Heart left ventricle (tissue), 16 donors: ENCODE measurements at regions not wholly inside any gene's neighbourhood (a gene's known extent, or its start where the extent isn't known, plus 50 kb on each side); places are given as distances from the start of the nearest gene placed in this dataset.

Experiments used
- ATAC-seq, 4 donors: fragments of 200-7000 bp; cut with Tn5 transposase; one replicate each; pipeline ENCODE4 v1.9.1; 2020 to 2022; ENCODE audit warnings: moderate library complexity in 4 of 4, mild to moderate bottlenecking in 3 of 4, moderate number of reproducible peaks in 1 of 4
- DNase-seq, 5 donors: peaks; one replicate each; pipeline ENCODE4 v3.0.0-alpha.2; 2020
- H3K27ac ChIP-seq, 12 donors: fragments of 200-600 bp; sonication (generic) in 4 of 12; one replicate each; pipeline versions ENCODE4 v1.5.0 to v1.8.0; 2016 to 2022; ENCODE audit warnings: mild to moderate bottlenecking in 2 of 12
- H3K27me3 ChIP-seq, 9 donors: fragments of 200-600 bp; sonication (generic) in 2 of 9; one replicate each; pipeline versions ENCODE4 v1.5.1 to v1.8.0; 2016 to 2022; ENCODE audit warnings: mild to moderate bottlenecking in 3 of 9
- H3K36me3 ChIP-seq, 9 donors: fragments of 200-600 bp; sonication (generic) in 2 of 9; one replicate each; pipeline versions ENCODE4 v1.5.0 to v1.8.0; 2018 to 2022; ENCODE audit warnings: mild to moderate bottlenecking in 2 of 9
- H3K4me1 ChIP-seq, 12 donors: fragments of 200-600 bp; sonication (generic) in 4 of 12; one replicate each; pipeline versions ENCODE4 v1.5.0 to v1.8.0; 2016 to 2022; ENCODE audit warnings: mild to moderate bottlenecking in 3 of 12
- H3K4me3 ChIP-seq, 12 donors: fragments of 200-600 bp; sonication (generic) in 4 of 12; one replicate each; pipeline versions ENCODE4 v1.5.0 to v1.8.0; 2017 to 2022; ENCODE audit warnings: mild to moderate bottlenecking in 9 of 12, moderate library complexity in 4 of 12
- H3K9me3 ChIP-seq, 12 donors: fragments of 200-600 bp; sonication (generic) in 4 of 12; one replicate each; pipeline versions ENCODE4 v1.5.0 to v1.8.0; 2016 to 2022; ENCODE audit warnings: mild to moderate bottlenecking in 1 of 12
- POLR2A ChIP-seq, 2 donors: fragments of 450-650 bp; IDR thresholded peaks; one replicate each; pipeline ENCODE4 v1.6.1; 2017; ENCODE audit warnings: antibody characterized with exemption in 2 of 2, mild to moderate bottlenecking in 2 of 2, moderate library complexity in 2 of 2
- WGBS, 4 donors: extraction: QIAGEN DNeasy Blood & Tissue Kit in 2 of 4; methylation state at CpG; one replicate each; pipeline versions ENCODE4 v1.1.5 to v1.1.7; 2013 to 2018; 5-methylcytosine and 5-hydroxymethylcytosine counted together
- intact Hi-C, 10 donors: fragments of 100-400 bp; cut with DNase I; formaldehyde crosslinking; loops; one replicate each; pipeline versions ENCODE4 v1.11.1 to v1.14.2; 2022
- TF ChIP-seq, protein P1 (sequence below), 12 donors: fragments of 200-600 bp; sonication (generic) in 4 of 12; IDR thresholded peaks; one replicate each; pipeline versions ENCODE4 v1.5.0 to v1.8.0; 2018 to 2022; ENCODE audit warnings: antibody characterized with exemption in 12 of 12, mild to moderate bottlenecking in 5 of 12
- donor health status: ischemic (EF 13 %, LVEDD 7.1; RV severe dilation, severe dysfunction).
- donor health status: healthy with polysubstance abuse.
- donor health status: DM: no; HTN: yes; CAD: no.
- donor health status: DM: no; HTN: no; CAD: no.
- donor health status: ischemic (EF 25% LVEDD 6.9; RV normal size, moderate dysfunction).
- donor health status: ischemic (EF 25% LVEDD 5.7; RV mildly dilated, moderate dysfunction).
- donor health status: healthy.
- donor health status: DM: yes; HTN: yes; CAD: no.
- donor health status: ischemic (EF 35%, LVEDD 5.7; RV mildly dilated, moderate dysfunction).
- donor health status: nonischemic (EF 11% LVEDD 7.7; RV severe dilation, severe dysfunction).
- donor health status: DM: yes; HTN: yes; CAD: no.
- donor health status: PGD.
- donor health status: ischemic (EF 29% LVEDD 5.4; RV normal size, mild dysfunction).
- donor health status: nonischemic (EF 23%, LVEDD 6.1; RV moderate dilation, normal function).

DNA sequence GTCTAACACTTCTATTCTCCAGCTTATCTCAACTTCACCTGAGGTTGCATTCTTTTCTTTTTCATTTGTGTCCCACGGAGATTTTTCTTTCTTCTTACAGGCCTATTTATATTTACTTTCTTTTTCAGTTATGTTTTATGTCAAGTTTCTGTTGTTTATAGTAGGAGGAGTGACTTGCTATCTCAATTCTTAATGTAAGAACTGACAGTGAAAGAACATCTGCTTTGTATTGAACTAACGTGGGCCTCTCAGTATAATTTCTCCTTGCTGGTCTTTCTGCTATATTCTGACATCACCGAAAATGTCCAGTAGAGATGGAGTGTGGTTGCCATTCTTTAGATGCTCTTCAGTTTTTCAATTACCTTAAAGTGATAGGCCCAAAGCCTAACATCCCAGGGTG lies 521.7 kb downstream of the EPM2A start:
- H3K4me1 ChIP-seq, result no peaks in the 10 kb centered on the region
- intact Hi-C loops, result loop anchor here (1.0 to 10.0 kb wide), 9 partner anchors 179 to 631 kb away; no protein-coding TSS in a partner anchor
- WGBS, 4 donors, result 69 to 80% (median 74%) methylated on average over 3 of the region's 3 CpGs
- H3K36me3 ChIP-seq, result no peaks in the 10 kb centered on the region
- no peak overlapping the region for H3K4me3 ChIP-seq
- no peaks in the 10 kb centered on the region for H3K27me3 ChIP-seq
- TF ChIP-seq POLR2A (IDR thresholded peaks at IDR 0.05), result no peak
- TF ChIP-seq, protein P1, sequence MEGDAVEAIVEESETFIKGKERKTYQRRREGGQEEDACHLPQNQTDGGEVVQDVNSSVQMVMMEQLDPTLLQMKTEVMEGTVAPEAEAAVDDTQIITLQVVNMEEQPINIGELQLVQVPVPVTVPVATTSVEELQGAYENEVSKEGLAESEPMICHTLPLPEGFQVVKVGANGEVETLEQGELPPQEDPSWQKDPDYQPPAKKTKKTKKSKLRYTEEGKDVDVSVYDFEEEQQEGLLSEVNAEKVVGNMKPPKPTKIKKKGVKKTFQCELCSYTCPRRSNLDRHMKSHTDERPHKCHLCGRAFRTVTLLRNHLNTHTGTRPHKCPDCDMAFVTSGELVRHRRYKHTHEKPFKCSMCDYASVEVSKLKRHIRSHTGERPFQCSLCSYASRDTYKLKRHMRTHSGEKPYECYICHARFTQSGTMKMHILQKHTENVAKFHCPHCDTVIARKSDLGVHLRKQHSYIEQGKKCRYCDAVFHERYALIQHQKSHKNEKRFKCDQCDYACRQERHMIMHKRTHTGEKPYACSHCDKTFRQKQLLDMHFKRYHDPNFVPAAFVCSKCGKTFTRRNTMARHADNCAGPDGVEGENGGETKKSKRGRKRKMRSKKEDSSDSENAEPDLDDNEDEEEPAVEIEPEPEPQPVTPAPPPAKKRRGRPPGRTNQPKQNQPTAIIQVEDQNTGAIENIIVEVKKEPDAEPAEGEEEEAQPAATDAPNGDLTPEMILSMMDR (IDR thresholded peaks at IDR 0.05), result no peak
- H3K9me3 ChIP-seq, result no peaks in the 10 kb centered on the region
- no peak for ATAC-seq
- no peak overlapping the region for H3K27ac ChIP-seq
- DNase-seq, result no peak

DNA sequence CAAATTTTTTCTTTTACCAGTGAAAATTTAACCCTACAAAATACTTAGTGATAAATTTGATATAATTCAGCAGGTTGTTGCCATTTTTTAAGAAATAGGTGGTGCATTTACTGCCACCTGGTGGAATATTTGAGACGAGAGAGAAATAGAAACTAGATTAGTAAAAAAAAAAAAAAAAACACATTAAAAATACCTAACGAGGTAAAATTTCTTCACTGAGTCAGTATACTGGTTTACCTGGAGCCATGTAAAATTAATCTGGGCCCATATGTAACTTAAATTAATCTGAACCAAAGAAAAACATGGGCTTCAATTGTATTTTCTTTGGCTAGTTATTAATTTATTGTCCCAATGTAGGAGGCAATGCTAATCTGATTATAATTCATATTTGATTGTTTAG lies 520.8 kb downstream of the EPM2A start:
- H3K36me3 ChIP-seq, result no peaks in the 10 kb centered on the region
- DNase-seq (no peak), ATAC-seq (no peak)
- no peaks in the 10 kb centered on the region for H3K27me3 ChIP-seq
- H3K4me1 ChIP-seq, result no peaks in the 10 kb centered on the region
- H3K9me3 ChIP-seq, result no peaks in the 10 kb centered on the region
- no peak overlapping the region for H3K27ac ChIP-seq
- 2 to 7% (median 4%) methylated on average over 2 of the region's 2 CpGs for WGBS, 4 donors
- no peak for TF ChIP-seq POLR2A (IDR thresholded peaks at IDR 0.05)
- TF ChIP-seq, protein P1 (IDR thresholded peaks at IDR 0.05), result peak; percentile 40 to 72 (median 59)
- intact Hi-C loops, result loop anchor here (1.0 to 10.0 kb wide), 9 partner anchors 180 to 632 kb away; no protein-coding TSS in a partner anchor
- H3K4me3 ChIP-seq, result peak overlapping the region in 1 of 12 donors; percentile 17

DNA sequence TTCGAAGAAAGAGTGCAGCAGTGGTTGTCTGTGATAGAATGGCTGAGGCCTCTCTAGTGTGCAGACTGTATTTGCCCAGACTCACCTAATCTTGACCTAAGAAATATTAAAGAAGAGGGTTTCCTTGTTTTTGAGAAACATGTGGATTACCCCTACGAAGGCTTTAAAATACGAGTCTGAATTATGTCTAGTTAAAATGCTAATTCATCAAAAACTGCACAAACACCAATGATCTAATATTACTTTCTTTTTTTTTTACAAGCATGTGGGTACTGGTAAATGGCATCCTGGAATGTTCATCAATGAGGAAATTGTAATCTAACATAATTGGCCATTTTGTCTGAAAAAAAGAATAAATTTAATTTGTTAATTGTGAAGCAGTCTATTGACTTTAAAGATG lies 510.9 kb downstream of the EPM2A start:
- no peak overlapping the region for H3K4me3 ChIP-seq
- no peaks in the 10 kb centered on the region for H3K27me3 ChIP-seq
- no peaks in the 10 kb centered on the region for H3K4me1 ChIP-seq
- WGBS, 4 donors, result 83 to 91% (median 87%) methylated on average over 3 of the region's 3 CpGs
- H3K27ac ChIP-seq, result no peak overlapping the region
- H3K36me3 ChIP-seq, result no peaks in the 10 kb centered on the region
- H3K9me3 ChIP-seq, result no peaks in the 10 kb centered on the region
- intact Hi-C loops, result no loop called here
- TF ChIP-seq, protein P1 (IDR thresholded peaks at IDR 0.05), result no peak
- TF ChIP-seq POLR2A (IDR thresholded peaks at IDR 0.05), result no peak
- DNase-seq (no peak), ATAC-seq (no peak)

DNA sequence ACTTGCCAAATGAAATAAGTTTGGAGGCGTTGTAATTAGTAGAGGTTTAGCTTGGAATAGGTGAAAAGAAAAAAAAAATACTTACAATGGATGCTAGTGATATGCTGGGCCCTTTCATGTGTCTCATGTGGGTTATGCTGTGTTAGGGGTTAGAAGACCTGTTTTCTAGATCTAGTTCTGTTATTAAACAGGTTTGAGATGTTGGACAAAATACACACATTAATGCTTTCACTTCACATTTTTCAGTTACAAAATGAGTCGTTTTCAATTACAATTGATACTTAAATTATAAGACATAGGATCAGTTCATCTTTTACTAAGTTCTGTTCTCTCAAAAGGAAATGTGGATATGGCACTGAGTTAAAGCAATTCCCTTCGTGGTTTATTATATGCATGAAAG lies 509.8 kb downstream of the EPM2A start:
- no peak for ATAC-seq
- 62 to 85% (median 81%) methylated on average over 3 of the region's 3 CpGs for WGBS, 4 donors
- no peak overlapping the region for H3K4me3 ChIP-seq
- intact Hi-C loops, result no loop called here
- no peaks in the 10 kb centered on the region for H3K27me3 ChIP-seq
- no peak overlapping the region for H3K27ac ChIP-seq
- no peak for TF ChIP-seq POLR2A (IDR thresholded peaks at IDR 0.05)
- TF ChIP-seq, protein P1 (IDR thresholded peaks at IDR 0.05), result no peak
- H3K36me3 ChIP-seq, result no peaks in the 10 kb centered on the region
- no peaks in the 10 kb centered on the region for H3K4me1 ChIP-seq
- no peaks in the 10 kb centered on the region for H3K9me3 ChIP-seq
- no peak for DNase-seq
